ENCODE measurements at regions not wholly inside any gene's neighbourhood (a gene's known extent, or its start where the extent isn't known, plus 50 kb on each side); places are given as distances from the start of the nearest gene placed in this dataset.

DNA sequence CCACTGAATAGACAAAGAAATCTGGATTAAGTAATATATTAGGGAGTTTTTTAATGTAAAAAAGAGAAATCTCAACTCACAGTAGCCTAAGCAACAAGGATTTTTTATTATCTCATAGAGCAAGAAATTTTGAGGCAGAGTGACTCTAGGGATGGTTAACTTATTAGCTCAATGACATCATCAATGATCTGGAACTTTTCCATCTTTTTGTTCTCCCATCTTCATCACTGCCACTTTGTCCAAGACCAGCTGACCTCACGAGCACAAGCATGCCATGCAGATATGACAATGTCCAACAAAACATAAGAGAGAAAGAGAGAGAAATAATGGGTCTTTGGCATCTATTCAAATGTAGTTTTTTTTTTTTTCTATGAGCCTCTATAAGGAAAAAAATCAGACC is 211.8 kb upstream of the RND3 start:
- H3K9ac ChIP-seq = no peak overlapping the region
- no peak overlapping the region for H3K4me3 Mint-ChIP-seq
- no peaks in the 10 kb centered on the region for H4K20me1 ChIP-seq (ENCODE audit: low read depth)

GRCh38 chr2:150698016-150698661 is 210.7 kb upstream of the RND3 start:
- Histone ChIP-seq H3K4me1 (no peaks in the 10 kb centered on the region), H4K20me1 (ENCODE audit: low read depth) (no peaks in the 10 kb centered on the region), H3K36me3 (no peaks in the 10 kb centered on the region), H2AFZ (replicated peaks) (peak overlapping the region; percentile 3), H3K79me2 (ENCODE audit: low read depth) (no peaks in the 10 kb centered on the region), H3K4me2 (no peak overlapping the region), H3K9me3 (ENCODE audit: low read depth) (no peaks in the 10 kb centered on the region), H3K27ac (no peak overlapping the region), H3K9ac (no peak overlapping the region), H3K4me3 (no peak overlapping the region), H3K27me3 (no peaks in the 10 kb centered on the region), H3F3A (ENCODE audit: low read depth) (no peaks in the 10 kb centered on the region)
- H3K4me1 Mint-ChIP-seq = no peaks in the 10 kb centered on the region
- H3K4me3 Mint-ChIP-seq = no peak overlapping the region
- no peaks in the 10 kb centered on the region for H3K9me3 Mint-ChIP-seq
- H3K27me3 Mint-ChIP-seq (ENCODE audit: insufficient read depth, low read depth) = peaks cover 3% of the 10 kb centered on the region
- no peak overlapping the region for H3K27ac Mint-ChIP-seq
- TF ChIP-seq, protein P1, sequence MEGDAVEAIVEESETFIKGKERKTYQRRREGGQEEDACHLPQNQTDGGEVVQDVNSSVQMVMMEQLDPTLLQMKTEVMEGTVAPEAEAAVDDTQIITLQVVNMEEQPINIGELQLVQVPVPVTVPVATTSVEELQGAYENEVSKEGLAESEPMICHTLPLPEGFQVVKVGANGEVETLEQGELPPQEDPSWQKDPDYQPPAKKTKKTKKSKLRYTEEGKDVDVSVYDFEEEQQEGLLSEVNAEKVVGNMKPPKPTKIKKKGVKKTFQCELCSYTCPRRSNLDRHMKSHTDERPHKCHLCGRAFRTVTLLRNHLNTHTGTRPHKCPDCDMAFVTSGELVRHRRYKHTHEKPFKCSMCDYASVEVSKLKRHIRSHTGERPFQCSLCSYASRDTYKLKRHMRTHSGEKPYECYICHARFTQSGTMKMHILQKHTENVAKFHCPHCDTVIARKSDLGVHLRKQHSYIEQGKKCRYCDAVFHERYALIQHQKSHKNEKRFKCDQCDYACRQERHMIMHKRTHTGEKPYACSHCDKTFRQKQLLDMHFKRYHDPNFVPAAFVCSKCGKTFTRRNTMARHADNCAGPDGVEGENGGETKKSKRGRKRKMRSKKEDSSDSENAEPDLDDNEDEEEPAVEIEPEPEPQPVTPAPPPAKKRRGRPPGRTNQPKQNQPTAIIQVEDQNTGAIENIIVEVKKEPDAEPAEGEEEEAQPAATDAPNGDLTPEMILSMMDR (IDR thresholded peaks at IDR 0.05) = no peak
- TF ChIP-seq EZH2phosphoT487 (IDR thresholded peaks at IDR 0.05) (no peak), EZH2 (IDR thresholded peaks at IDR 0.05) (no peak)
- DNase-seq (ENCODE audit: low spot score) = no peak
- H3K36me3 Mint-ChIP-seq = no peaks in the 10 kb centered on the region

More for the DNA sequence above, 211.8 kb upstream of the RND3 start:
- Histone ChIP-seq H3K36me3 (no peaks in the 10 kb centered on the region), H2AFZ (replicated peaks) (no peak overlapping the region), H3K4me1 (no peaks in the 10 kb centered on the region), H3K4me2 (no peak overlapping the region), H3K79me2 (ENCODE audit: low read depth) (no peaks in the 10 kb centered on the region), H3F3A (ENCODE audit: low read depth) (no peaks in the 10 kb centered on the region), H3K9me3 (ENCODE audit: low read depth) (no peaks in the 10 kb centered on the region), H3K4me3 (no peak overlapping the region), H3K27ac (no peak overlapping the region), H3K27me3 (no peaks in the 10 kb centered on the region)
- no peaks in the 10 kb centered on the region for H3K9me3 Mint-ChIP-seq
- H3K27ac Mint-ChIP-seq = no peak overlapping the region
- H3K4me1 Mint-ChIP-seq = no peaks in the 10 kb centered on the region
- no peak for TF ChIP-seq EZH2phosphoT487 (IDR thresholded peaks at IDR 0.05)
- TF ChIP-seq EZH2 (IDR thresholded peaks at IDR 0.05) = no peak
- TF ChIP-seq, protein P1 (IDR thresholded peaks at IDR 0.05) = no peak
- no peak for DNase-seq (ENCODE audit: low spot score)
- no peaks in the 10 kb centered on the region for H3K36me3 Mint-ChIP-seq
- peaks cover 3% of the 10 kb centered on the region for H3K27me3 Mint-ChIP-seq (ENCODE audit: insufficient read depth, low read depth)

DNA sequence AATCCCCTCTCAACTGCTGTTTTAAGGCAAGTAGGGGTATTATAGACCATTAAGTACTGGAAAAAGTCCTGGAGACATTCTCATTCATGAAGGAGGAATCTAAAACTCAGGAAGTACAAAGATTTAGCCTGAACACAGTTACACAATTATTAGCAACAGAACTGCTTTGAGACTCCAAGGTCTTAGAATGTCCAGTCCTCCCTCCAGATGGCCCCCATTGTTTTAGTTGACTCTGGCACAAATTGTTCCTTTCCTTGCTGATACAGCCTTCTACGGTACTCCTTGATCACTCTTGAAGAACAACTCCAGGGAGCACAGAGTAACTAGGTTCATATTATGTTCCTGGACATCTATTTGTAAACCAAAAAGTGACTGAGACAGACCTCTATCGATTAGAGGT is 210.1 kb upstream of the RND3 start:
- no peaks in the 10 kb centered on the region for H3K9me3 ChIP-seq (ENCODE audit: low read depth)
- Mint-ChIP-seq H3K27me3 (ENCODE audit: insufficient read depth, low read depth) (peaks cover 3% of the 10 kb centered on the region), H3K9me3 (no peaks in the 10 kb centered on the region), H3K36me3 (peaks cover 2% of the 10 kb centered on the region), H3K4me3 (no peak overlapping the region), H3K4me1 (no peaks in the 10 kb centered on the region), H3K27ac (no peak overlapping the region)
- H3K4me2 ChIP-seq = no peak overlapping the region
- no peaks in the 10 kb centered on the region for H3K36me3 ChIP-seq
- TF ChIP-seq EZH2phosphoT487 (IDR thresholded peaks at IDR 0.05) (no peak), EZH2 (IDR thresholded peaks at IDR 0.05) (no peak)
- TF ChIP-seq, protein P1 (IDR thresholded peaks at IDR 0.05) = no peak
- no peaks in the 10 kb centered on the region for H3F3A ChIP-seq (ENCODE audit: low read depth)
- no peaks in the 10 kb centered on the region for H3K4me1 ChIP-seq
- no peak for DNase-seq (ENCODE audit: low spot score)
- no peaks in the 10 kb centered on the region for H3K79me2 ChIP-seq (ENCODE audit: low read depth)
- no peak overlapping the region for H3K4me3 ChIP-seq
- H3K27me3 ChIP-seq = no peaks in the 10 kb centered on the region
- H2AFZ ChIP-seq (replicated peaks) = peak overlapping the region; percentile 3
- no peaks in the 10 kb centered on the region for H4K20me1 ChIP-seq (ENCODE audit: low read depth)
- no peak overlapping the region for H3K27ac ChIP-seq
- H3K9ac ChIP-seq = no peak overlapping the region
